SK-N-SH treated with all-trans-retinoic acid at 6 μM for 48 hours (cell line): ENCODE measurements at regions not wholly inside any gene's neighbourhood (a gene's known extent, or its start where the extent isn't known, plus 50 kb on each side); places are given as distances from the start of the nearest gene placed in this dataset.

Experiments
- ATAC-seq: fragments of 200-7000 bp; cut with Tn5 transposase; 3 replicates; pipeline ENCODE4 v1.9.1; 2020; ENCODE audit warnings: mild to moderate bottlenecking, moderate library complexity
- ARNTL ChIP-seq: fragments of 450-650 bp; formaldehyde crosslinking; IDR thresholded peaks from 2 replicates; pipeline ENCODE4 v1.5.0; 2020; ENCODE audit warnings: low read depth, mild to moderate bottlenecking, moderate library complexity, borderline replicate concordance
- BACH2 ChIP-seq: fragments of 250-450 bp; sonication (Bioruptor Pico); IDR thresholded peaks from 2 replicates; pipeline ENCODE4 v1.9.0; 2021; ENCODE audit warnings: mild to moderate bottlenecking, borderline replicate concordance
- CSDC2 ChIP-seq: fragments of 250-450 bp; sonication (Bioruptor Pico); IDR thresholded peaks from 2 replicates; pipeline ENCODE4 v1.5.0; 2020; ENCODE audit warnings: mild to moderate bottlenecking, moderate library complexity
- GLIS3 ChIP-seq: fragments of 250-450 bp; sonication (Bioruptor Pico); IDR thresholded peaks from 2 replicates; pipeline ENCODE4 v1.5.0; 2020; ENCODE audit warnings: mild to moderate bottlenecking, moderate library complexity
- ISL1 ChIP-seq: fragments of 250-450 bp; sonication (Bioruptor Pico); IDR thresholded peaks from 2 replicates; pipeline ENCODE4 v2.1.2; 2022; ENCODE audit warnings: mild to moderate bottlenecking, moderate library complexity
- OSR1 ChIP-seq: fragments of 250-450 bp; sonication (Bioruptor Pico); IDR thresholded peaks from 2 replicates; pipeline ENCODE4 v1.8.0; 2022; ENCODE audit warnings: moderate library complexity, mild to moderate bottlenecking, inconsistent platforms
- PATZ1 ChIP-seq: fragments of 250-450 bp; sonication (Bioruptor Pico); IDR thresholded peaks from 2 replicates; pipeline ENCODE4 v1.8.0; 2020; ENCODE audit warnings: mild to moderate bottlenecking, moderate library complexity, borderline replicate concordance
- PPARA ChIP-seq: fragments of 250-450 bp; sonication (Bioruptor Pico); IDR thresholded peaks from 2 replicates; pipeline ENCODE4 v1.5.0; 2020; ENCODE audit warnings: mild to moderate bottlenecking, borderline replicate concordance
- SNAI2 ChIP-seq: fragments of 250-450 bp; sonication (Bioruptor Pico); IDR thresholded peaks from 2 replicates; pipeline ENCODE4 v1.5.0; 2020; ENCODE audit warnings: mild to moderate bottlenecking, moderate library complexity
- TCF4 ChIP-seq: fragments of 250-450 bp; sonication (Bioruptor Pico); IDR thresholded peaks from 2 replicates; pipeline ENCODE4 v1.8.0; 2021; ENCODE audit warnings: mild to moderate bottlenecking, moderate library complexity, borderline replicate concordance
- TOX ChIP-seq: fragments of 250-450 bp; sonication (Bioruptor Pico); IDR thresholded peaks from 2 replicates; pipeline ENCODE4 v1.8.0; 2021; ENCODE audit warnings: mild to moderate bottlenecking, moderate library complexity, borderline replicate concordance
- ZC3H10 ChIP-seq: fragments of 250-450 bp; sonication (Bioruptor Pico); IDR thresholded peaks from 2 replicates; pipeline ENCODE4 v1.5.1; 2021; ENCODE audit warnings: mild to moderate bottlenecking, moderate library complexity
- ZFP3 ChIP-seq: fragments of 250-450 bp; sonication (Bioruptor Pico); IDR thresholded peaks from 2 replicates; pipeline ENCODE4 v1.5.0; 2020; ENCODE audit warnings: mild to moderate bottlenecking, moderate library complexity
- ZFP30 ChIP-seq: fragments of 450-650 bp; formaldehyde crosslinking; IDR thresholded peaks from 2 replicates; pipeline ENCODE4 v1.5.0; 2022; ENCODE audit warnings: mild to moderate bottlenecking, moderate library complexity
- ZNF565 ChIP-seq: fragments of 450-650 bp; formaldehyde crosslinking; conservative IDR thresholded peaks from 2 replicates; pipeline ENCODE4 v1.5.0; 2020; ENCODE audit warnings: low read depth, mild to moderate bottlenecking, moderate library complexity
- ZNF70 ChIP-seq: fragments of 450-650 bp; formaldehyde crosslinking; IDR thresholded peaks from 2 replicates; pipeline ENCODE4 v1.5.0; 2020; ENCODE audit warnings: mild to moderate bottlenecking, moderate library complexity
- ZNF8 ChIP-seq: fragments of 450-650 bp; formaldehyde crosslinking; IDR thresholded peaks from 2 replicates; pipeline ENCODE4 v1.5.0; 2020; ENCODE audit warnings: mild to moderate bottlenecking, moderate library complexity
- TF ChIP-seq, protein P1 (sequence below): fragments of 250-450 bp; sonication (Bioruptor Pico); IDR thresholded peaks from 2 replicates; pipeline ENCODE4 v1.8.0; 2021; ENCODE audit warnings: low read depth, mild to moderate bottlenecking, moderate library complexity, borderline replicate concordance
- TF ChIP-seq, protein P2 (sequence below): fragments of 250-450 bp; sonication (Bioruptor Pico); IDR thresholded peaks from 2 replicates; pipeline ENCODE4 v1.5.0; 2020; ENCODE audit warnings: mild to moderate bottlenecking, moderate library complexity

DNA sequence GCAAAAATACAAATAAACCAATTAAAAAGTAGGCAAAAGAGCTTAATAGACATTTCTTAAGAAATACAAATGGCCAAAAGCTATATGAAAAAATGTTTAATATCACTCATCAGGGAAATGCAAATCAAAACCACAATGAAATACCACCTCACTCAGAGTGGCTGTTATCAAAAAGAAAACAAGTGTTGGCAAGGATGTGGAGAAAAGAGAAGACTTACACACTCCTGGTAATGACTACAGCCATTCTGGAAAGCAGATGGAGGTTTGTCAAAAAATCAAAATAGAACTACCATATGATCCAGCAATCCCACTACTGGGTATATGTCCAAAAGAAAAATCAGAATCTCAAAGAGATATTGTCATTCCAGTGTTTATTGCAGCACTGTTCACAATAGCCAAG is 223.5 kb upstream of the SLC10A2 start:
- no peak for ATAC-seq
- TF ChIP-seq OSR1 (CRISPR knock-in tag) (no peak), ISL1 (CRISPR knock-in tag) (peak; percentile 46)

DNA sequence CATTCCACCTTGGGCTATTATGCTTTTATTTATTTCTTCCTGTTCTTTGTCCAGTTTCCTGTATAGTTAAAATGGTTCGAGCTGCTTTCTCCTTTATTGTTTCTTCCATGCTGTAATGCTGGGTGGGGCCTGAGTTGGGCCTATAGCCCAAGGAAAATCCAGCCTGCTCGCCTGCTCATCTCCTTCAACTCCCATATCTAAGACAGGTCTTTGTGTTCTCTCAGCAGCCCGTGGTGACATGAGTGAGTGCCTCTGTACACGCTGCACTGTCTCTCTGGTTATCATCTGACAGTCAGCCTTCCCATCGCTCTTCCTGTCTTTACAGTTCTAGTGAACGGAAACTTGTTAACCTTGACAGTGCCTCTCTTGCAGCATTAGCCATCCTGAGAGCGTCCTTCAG is 221.9 kb upstream of the SLC10A2 start:
- TF ChIP-seq ZFP3 = no peak
- no peak for TF ChIP-seq PPARA (CRISPR knock-in tag)
- TF ChIP-seq PATZ1 (CRISPR knock-in tag) = no peak
- no peak for TF ChIP-seq ZFP30 (CRISPR knock-in tag)
- no peak for TF ChIP-seq ZNF8 (CRISPR knock-in tag)
- TF ChIP-seq SNAI2 (CRISPR knock-in tag) = no peak
- TF ChIP-seq, protein P1, sequence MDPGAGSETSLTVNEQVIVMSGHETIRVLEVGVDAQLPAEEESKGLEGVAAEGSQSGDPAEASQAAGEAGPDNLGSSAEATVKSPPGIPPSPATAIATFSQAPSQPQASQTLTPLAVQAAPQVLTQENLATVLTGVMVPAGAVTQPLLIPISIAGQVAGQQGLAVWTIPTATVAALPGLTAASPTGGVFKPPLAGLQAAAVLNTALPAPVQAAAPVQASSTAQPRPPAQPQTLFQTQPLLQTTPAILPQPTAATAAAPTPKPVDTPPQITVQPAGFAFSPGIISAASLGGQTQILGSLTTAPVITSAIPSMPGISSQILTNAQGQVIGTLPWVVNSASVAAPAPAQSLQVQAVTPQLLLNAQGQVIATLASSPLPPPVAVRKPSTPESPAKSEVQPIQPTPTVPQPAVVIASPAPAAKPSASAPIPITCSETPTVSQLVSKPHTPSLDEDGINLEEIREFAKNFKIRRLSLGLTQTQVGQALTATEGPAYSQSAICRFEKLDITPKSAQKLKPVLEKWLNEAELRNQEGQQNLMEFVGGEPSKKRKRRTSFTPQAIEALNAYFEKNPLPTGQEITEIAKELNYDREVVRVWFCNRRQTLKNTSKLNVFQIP (CRISPR knock-in tag) = no peak
- no peak for TF ChIP-seq OSR1 (CRISPR knock-in tag)
- no peak for TF ChIP-seq ZNF70
- TF ChIP-seq TCF4 = no peak
- no peak for TF ChIP-seq ARNTL (CRISPR knock-in tag)
- ATAC-seq = no peak

DNA sequence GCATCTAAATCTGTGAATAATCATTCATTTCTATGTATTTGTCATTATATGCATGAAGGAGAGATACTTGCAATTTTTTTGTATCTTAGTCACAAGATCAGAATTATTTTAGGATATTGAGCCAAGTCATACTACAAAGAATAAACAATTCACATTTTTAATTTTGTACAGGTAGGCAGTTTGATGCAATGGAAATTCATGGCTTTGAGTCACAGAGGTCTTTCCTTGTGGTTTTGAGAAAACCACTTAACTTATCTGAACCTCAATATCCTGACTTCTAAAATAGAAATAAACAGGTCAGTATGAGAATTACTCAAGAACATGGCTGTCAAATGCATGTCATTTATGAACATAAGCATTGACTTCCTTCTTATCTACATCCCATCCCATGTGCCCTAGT is 221.4 kb upstream of the SLC10A2 start:
- ATAC-seq = no peak
- TF ChIP-seq ZFP3 (no peak), ZNF70 (no peak), ZNF565 (CRISPR knock-in tag) (no peak), ISL1 (CRISPR knock-in tag) (no peak), GLIS3 (CRISPR knock-in tag) (no peak), OSR1 (CRISPR knock-in tag) (no peak), ZFP30 (CRISPR knock-in tag) (no peak), CSDC2 (CRISPR knock-in tag) (no peak), ZC3H10 (CRISPR knock-in tag) (no peak), ARNTL (CRISPR knock-in tag) (no peak), TOX (no peak), PATZ1 (CRISPR knock-in tag) (no peak), BACH2 (CRISPR knock-in tag) (no peak), ZNF8 (CRISPR knock-in tag) (no peak)
- TF ChIP-seq, protein P1 (CRISPR knock-in tag) = no peak
- TF ChIP-seq, all 23 proteins: peak for 0

GRCh38 chr13:103284466-103284865 is 218.2 kb upstream of the SLC10A2 start:
- TF ChIP-seq, protein P2, sequence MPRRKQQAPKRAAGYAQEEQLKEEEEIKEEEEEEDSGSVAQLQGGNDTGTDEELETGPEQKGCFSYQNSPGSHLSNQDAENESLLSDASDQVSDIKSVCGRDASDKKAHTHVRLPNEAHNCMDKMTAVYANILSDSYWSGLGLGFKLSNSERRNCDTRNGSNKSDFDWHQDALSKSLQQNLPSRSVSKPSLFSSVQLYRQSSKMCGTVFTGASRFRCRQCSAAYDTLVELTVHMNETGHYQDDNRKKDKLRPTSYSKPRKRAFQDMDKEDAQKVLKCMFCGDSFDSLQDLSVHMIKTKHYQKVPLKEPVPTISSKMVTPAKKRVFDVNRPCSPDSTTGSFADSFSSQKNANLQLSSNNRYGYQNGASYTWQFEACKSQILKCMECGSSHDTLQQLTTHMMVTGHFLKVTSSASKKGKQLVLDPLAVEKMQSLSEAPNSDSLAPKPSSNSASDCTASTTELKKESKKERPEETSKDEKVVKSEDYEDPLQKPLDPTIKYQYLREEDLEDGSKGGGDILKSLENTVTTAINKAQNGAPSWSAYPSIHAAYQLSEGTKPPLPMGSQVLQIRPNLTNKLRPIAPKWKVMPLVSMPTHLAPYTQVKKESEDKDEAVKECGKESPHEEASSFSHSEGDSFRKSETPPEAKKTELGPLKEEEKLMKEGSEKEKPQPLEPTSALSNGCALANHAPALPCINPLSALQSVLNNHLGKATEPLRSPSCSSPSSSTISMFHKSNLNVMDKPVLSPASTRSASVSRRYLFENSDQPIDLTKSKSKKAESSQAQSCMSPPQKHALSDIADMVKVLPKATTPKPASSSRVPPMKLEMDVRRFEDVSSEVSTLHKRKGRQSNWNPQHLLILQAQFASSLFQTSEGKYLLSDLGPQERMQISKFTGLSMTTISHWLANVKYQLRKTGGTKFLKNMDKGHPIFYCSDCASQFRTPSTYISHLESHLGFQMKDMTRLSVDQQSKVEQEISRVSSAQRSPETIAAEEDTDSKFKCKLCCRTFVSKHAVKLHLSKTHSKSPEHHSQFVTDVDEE (CRISPR knock-in tag) = no peak
- TF ChIP-seq ZNF565 (CRISPR knock-in tag) (no peak), OSR1 (CRISPR knock-in tag) (no peak), TCF4 (no peak)
- TF ChIP-seq, all 23 proteins: peak for 0
- no peak for ATAC-seq
